Stimulated activated CD4-positive, alpha-beta T cell treated with anti-CD3 and anti-CD28 coated beads, Interleukin-12 subunit alpha, Interleukin-12 subunit beta, amount 100 ng/mL, for 48 hours (primary cell): ENCODE measurements at regions not wholly inside any gene's neighbourhood (a gene's known extent, or its start where the extent isn't known, plus 50 kb on each side); places are given as distances from the start of the nearest gene placed in this dataset.
A peak's percentile ranks its signal among the peaks of the same experiment; 100 is the strongest.
"Not testable (repeated sequence)": the region's sequence is repeated elsewhere in the genome, so short reads cannot be mapped to it uniquely, and the experiment has no call there.

Experiments
- DNase-seq, 3 donors: peaks; one replicate each; pipeline ENCODE4 v3.0.0-alpha.2; 2020; ENCODE audit warnings: low read depth in 2 of 3, low spot score in 1 of 3

DNA sequence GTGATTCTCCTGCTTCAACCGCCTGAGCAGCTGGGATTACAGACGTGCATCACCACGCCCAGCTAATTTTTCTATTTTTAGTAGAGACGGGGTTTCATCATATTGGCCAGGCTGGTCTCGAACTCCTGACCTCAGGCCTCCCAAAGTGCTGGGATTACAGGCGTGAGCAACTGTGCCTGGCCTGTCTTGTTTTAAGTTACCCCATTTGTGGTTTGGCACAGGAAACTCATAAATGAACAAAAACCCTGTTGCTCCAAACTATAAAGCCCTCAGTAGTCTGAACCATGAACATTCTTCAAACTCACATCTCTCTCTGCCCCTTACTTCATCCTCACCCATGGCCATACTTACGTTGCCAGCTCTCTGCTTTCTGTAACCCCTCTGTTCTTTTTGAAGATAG, 61.7 kb downstream of the RHOU start:
- DNase-seq: not testable (repeated sequence)

DNA sequence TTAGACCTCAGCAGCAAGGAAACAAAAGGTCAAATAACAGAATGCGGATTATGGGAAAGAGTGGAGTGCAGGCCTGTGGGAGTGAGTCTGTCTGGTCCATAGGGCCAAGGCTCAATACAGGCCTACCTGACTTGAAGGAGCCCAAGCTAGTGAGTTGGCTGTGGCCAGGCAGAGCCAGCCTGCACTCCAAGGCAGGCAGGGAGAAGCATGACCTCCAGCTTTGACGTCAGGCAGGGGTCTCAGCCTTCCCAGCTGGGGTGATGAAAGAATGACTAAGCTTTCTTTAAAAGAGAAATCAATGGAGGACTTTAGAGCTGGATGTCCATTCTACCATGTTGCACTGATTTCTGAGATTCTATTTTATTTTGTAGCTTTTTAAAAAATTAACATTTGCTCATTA, 62.8 kb downstream of the RHOU start:
- DNase-seq: no peak

DNA sequence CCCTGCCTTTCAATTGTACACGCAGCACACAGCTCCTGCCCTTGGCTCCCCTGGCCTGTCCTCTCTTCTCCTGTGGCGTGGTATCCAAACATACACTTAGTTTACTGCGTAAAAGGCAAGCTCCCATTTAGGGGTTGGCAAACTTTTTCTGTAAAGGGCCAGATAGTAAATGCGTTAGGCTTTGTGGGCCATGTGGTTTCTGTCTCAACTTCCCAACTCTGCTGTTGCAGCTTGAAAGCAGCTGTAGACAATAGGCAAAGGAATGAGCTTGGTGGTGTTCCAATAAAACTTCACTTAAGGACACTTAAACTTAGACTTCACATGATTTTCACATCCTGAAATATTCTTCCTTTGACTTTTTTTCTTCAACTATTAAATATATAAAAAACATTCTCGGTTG, 63.3 kb downstream of the RHOU start:
- no peak for DNase-seq

DNA sequence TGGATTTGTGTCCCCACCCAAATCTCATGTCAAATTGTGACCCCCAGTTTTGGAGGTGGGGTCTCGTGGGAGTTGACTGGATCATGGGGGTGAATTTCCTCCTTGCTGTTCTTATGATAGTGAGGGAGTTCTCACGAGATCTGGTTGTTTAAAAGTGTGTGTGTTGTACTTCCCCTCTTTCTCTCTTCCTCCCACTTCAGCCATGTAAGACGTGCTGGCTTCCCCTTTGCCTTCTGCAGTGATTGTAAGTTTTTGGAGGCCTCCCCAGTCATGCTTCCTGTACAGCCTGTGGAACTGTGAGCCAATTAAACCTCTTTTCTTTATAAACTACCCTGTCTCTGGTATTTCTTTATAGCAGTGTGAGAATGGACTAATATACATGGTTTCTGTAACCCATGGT, 64.6 kb downstream of the RHOU start:
- no peak for DNase-seq

DNA sequence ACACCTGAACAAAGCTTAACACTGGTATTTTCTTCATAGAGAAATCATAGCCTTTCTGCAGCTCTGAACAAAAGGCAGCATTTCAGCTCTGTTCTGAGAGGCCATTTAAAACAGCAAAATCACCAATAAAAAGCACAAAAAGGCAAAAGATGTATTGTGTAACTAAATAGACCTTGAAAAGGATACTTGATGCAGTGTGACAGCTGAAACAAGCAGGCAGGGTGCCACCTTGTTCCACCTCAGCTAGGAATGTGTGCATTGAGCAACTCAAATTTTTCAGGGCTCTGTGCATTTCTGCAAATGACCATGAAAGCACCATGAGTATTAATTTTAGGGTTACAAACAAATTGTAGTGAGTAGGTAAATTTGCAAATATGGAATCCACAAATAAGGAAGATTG, 65.8 kb downstream of the RHOU start:
- no peak for DNase-seq

DNA sequence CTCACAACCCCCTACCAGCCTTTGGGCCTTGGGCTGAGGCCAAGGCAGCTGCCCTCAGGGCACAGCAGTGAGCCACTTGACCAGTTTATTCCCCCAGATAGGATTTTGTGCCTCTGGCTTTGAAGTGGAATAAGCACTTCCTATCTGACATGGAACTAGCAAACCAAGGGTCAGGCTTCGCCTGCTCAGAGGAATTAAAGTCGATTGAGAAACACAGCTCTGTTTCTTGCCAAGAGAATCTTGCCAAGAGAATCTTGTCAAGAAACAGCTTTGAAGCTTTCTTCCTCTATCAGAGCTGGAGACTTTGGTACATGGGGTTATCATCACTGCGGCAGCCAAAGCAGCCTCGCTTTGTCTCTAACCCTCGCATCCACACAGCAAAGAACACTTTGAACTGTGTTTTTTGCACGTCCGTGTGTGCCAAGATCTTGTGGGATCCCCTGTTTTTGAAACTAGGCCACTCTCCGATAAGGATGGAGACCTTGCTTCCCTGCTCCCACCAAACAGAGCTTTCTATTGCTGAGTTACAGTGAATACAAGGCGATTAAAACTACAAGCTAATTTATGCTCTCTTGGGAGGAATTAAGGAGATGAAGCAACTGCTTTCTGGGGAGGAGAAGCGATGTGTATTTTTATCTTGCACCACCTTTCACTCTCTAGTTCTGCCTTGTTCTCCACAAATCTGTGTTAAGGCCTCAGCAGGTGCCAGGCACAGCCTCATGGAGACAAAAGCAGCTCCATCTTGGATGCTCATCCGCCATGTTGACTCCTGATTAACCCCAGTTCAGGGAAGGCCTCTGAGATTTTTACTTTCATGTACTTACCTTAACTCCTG, 67.3 kb downstream of the RHOU start:
- DNase-seq: no peak

DNA sequence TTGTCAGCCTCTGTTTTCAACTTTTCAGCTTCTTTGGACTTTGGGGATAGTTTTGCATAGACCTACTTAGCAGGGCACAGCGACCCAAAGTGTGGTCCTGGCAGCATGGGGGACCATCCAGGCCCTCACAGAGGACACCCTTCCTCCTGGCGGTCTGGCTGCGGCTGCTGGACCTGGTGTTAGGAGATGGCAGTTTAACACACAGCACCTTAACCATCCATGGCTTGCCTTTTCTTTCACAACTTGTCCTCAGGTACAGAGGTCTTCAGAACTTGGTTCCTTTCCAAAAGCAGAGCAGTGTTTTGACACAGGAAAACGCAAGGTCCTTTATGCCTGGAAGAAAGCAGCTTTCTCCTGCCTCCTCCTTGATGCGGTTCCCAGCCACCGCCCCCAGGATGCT, 68.1 kb downstream of the RHOU start:
- DNase-seq: no peak

DNA sequence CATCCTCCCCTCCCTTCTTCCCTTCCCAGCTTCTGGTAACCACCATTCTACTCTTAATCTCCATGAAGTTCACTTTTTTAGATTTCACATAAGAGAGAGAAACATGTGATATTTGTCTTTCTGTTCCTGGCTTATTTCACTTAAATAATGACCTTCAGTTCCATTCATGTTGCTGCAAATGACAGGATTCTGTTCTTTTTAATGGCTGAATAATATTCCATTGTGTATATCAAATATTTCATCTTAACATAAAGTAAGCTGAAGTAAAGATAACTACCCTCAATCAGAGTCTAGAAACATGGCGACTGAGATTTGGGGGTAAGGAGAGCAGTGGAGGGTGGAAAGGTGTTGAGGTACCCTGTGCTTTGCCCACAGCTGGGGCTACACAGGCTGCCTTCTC, 68.9 kb downstream of the RHOU start:
- DNase-seq: no peak

DNA sequence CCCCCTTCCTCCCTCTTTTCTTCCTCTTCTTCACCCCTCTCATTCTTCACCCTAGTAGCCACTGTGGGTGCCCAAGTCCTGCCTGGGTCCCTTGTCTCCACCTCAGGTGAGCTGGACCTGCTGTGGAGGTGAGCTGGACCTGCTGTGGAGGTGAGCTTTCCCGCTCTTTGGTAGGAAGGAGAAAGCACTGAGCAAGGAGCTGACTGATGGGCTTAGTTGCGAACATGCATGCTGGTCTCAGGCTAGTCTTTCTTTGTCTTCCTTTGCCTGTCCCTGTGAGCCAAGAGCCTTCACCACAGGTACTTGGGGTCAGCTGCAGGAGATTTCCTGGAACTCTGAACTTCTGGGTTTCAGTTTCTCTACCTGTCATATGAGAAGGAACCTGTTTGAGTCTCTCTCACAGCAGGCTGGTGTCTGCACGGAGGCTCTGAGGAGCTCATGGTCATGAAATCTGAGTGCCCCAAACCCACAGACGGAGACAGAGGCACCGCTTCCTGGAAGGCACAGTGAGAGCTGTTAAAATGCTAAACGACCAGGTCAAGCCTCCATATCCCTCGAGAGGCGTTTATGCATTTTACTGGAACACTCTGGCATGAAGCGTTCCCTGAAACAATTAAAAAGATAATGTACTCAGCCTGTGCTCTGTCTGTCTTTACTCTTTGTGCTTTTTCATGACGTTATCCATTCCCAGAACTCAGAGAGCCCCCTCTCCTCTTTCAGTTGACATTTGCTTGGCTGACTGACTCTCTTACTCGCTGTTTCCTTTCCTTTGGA, 69.5 kb downstream of the RHOU start:
- peak in 2 of 3 donors; percentile 19 to 49 for DNase-seq

DNA sequence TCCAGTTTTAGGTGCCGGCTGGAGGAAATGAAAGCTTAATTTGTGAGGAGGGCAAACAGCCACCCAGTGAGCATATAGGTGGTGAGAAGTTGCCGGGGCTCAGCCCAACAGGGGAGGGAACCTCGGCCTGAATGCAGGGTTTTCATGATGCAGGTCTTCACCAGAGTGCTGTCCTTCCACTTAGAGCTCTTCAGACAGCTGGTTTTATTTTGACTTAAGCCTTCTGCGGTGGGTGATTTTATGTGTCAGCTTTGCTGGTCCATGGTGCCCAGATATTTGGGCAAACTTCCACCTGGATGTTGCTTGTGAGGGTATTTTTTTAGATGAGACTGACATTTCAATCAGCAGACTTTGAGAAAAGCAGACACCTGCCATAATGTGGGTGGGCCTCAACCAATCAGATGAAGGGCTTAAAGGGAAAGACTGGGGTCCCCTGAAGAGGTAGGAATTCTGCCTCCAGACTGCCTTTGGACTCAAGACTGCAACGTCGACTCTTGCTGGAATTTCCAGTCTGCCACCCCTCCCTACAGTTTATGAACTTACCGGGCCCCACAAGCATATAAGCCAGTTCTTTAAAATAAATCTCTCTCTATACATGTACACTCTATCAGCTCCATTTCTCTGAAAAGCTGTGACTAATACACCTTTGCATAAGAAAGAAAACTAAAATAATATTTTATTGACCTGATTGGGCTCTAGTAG, 72.8 kb downstream of the RHOU start:
- DNase-seq: no peak

DNA sequence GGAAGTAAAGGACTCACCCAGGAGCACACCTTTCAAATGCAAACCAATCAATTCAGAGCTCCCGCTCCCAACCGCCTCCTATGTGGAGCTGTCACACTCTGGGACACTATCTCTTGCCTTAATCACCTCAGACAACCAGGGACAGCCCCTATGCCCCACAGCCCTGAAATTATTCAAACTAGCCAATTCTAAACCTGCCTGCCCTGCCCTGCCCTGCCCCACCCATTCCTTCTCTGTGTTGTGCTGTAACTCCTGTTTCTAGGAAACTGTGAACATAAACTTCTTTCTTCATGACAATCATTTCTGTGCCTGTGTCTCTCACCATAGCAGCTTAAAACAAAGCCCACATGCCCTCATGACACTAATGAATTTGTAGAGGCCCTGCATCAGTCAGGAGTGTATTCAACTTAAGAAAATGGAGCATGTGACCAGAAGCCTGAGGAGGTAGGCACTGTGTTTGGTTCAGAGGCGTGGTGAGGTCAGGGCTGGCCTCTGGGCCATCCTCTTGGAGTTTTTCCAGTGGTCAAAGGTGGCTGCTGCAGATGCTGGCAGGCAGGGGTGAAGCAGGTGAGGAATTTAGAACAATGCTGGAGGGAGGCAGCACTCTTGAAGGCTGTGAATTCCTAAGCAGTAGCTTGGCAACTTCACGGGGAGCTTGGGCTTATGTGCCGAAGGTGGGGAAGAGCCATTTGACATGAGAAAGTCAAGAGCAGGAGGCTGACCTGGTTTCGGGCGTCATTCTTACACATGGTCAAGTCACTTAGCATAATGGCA, 74.5 kb downstream of the RHOU start:
- DNase-seq: no peak

DNA sequence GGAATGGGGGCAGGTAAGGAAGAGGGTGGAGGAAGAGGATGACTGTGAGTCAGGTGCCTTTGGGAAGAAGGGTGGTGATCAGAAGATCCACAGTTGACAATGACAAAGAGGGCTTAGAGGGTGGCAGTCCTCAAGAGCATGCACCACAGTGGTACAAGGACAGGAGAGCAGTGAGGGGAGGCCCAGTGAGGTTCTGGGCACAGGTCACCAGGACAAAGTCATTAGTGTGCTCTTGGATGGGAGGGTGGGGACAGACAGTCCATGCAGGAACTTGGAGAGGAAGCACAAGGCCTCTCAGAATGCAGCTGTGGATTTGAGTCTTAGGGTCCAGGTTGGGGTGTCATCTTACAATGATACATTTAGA, 75.1 kb downstream of the RHOU start:
- no peak for DNase-seq

DNA sequence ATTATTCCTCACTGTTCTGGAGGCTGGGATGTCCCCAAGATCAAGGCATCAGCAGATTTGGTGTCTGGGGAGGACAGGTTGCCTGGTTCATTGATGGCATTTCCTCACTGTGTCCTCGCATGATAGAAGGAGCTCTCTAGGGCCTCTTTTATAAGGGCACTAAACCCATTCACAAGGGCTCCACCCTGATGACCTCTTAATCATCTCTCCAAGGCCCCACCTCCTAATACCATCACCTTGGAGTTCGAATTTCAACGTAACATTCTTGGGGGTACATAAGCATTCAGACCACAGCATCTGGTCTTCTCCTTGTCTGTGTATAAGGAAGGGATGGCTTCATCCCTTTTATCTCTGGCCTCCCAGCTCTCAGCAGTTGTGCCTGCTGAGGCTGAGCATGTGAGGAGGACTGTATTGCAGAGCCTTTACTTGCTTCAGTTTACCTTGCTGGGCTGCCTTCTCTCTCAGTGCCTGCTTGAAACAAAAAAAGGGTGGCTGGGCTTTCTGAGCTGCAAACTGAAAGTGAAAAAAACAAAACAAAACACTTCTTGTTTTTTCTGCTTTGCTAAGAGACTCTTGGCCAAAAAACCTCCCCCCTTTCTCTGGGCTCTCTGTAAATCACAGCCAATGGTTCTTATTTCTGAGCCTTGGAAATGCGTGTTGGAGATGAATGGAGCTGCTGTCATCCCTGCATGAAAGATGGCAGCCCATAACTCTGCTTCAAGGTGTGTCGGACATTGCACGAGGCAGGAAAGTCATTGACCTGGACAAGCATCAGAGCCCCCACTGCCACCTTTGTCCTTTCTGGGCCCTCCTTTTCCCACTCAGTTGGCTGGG, 75.8 kb downstream of the RHOU start:
- no peak for DNase-seq

DNA sequence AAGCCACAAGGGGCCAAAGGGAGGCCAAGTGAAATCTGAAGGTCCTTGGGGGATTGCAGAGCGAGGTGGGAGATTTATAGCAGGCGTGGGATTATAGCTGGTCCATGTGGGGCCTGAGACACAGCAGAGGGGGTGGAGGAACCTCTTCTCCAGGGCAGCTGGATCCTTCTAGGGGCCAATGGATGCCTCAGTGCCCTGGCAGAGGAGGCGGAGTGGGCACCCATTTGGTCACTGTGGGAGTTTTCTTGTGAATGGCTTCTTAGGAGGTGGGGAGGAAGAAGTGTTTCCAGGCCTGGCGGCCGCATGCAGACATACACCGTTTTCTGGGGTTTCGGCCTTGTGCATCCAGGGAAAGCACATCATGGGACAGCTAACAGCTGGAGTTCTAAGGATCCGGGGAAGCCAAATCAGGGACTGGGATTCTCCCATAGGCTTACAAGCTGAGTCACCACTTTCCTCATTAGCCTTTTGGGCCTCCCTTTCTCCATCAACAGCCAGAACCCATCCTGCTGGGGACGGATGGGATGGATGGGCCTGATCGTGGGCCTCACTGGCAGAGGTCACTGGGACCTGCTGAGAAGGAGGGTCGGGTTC, 76.5 kb downstream of the RHOU start:
- no peak for DNase-seq

DNA sequence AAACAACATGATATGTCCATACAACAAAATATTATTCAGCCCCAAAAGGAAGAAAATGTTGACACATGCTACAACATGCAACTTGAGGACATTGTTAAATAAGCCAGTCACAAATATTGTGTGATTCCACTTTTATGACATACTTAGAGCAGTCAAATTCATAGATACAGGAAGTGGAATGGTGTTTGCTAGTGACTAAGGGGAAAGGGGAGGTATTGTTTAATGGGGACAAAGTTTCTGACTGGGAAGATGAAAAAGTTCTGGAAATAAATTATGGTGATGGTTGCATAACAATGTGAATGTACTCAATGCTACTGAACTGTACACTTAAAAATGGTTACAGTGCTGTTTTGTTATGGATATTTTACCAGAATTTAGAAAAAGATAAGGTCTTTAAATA, 77.7 kb downstream of the RHOU start:
- no peak for DNase-seq

DNA sequence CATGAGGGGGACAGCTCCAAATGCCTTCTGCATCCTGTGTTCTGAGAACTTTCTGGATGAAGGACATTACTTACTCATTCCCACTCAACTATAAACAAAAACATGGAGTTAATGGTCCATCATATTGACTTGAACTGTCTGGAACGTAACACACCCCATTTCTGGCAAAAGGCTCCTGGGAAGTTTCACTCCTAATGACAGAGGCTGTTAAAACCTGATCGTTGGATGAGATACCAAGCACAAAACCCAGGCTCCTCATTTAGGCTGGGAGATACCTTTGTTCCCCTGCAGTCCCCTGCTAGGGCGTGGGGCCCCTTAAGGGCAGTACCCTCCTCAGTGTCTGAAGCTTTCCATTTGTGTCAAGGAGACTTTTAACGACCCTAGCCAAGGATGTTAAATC, 78.9 kb downstream of the RHOU start:
- DNase-seq: no peak

DNA sequence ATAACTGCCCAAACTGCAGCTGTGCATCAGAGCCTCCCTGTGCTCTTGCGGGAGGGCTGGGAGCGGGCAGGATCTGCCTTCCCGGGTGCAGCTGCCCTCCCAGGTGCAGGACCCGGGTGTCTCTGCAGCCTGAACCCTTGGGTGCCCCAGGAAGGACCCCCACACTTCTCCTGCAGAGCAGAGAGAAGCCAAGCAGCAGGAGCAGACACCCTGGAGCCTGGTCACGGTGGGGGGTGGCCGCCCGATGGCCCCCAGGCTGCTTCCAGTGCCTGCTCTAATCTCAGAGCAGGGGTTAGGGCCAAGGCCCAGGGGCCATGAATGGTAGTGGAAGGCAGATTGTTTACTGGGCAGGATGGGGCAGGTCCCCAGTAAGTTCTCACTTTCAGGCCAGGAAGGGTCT, 83.0 kb downstream of the RHOU start:
- no peak for DNase-seq

DNA sequence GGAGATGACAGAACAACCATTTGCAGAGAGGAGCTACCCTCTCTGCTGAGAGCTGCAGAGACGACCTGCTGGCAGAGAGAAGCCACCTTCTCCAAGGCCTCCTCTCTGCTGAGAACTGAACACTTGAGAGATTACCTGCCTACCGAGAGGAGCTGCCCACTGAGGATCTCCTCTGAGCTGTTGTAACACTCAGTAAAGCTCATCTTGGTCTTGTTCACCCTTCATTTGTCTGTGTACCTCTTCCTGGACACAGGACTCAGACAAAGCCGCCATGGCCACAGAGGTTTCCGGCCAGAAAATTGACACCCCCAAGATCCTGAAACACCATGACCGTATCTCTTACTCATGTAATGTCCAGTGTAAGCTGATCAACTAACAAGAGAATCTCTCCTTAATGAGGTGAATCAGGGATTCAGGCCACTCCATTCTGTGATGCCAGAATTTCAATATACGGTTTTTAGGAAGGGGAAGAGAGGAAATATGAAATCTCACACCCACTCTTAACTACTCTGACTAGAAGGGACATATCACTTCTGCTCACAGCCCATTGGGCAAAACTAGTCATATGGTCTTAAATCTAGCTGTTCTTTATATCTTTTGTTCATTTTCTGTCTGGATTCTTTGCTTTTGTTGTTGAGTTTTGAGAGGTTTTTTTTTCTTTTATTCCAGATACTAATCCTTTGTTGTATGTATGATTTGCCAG, 83.8 kb downstream of the RHOU start:
- no peak for DNase-seq

DNA sequence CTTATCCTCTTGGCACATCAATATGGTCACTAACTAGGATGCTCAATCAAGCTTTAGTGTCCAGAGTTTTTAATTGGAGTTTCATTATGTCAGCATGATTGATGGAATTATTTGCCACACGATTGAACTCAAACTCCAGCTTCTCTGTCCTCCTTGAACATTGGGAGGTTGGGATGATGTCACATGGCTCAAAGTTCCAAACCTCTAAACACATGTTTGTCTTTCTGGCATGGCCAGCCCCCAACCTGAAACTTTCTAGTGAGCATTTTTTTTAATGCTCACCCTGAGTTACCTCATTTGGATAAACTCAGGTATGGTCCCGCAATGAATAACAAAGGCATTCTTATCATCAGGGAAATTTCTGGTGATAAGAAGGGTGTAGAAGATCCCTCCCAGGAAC, 86.0 kb downstream of the RHOU start:
- no peak for DNase-seq
